GM12892 (cell line): ENCODE measurements at regions not wholly inside any gene's neighbourhood (a gene's known extent, or its start where the extent isn't known, plus 50 kb on each side); places are given as distances from the start of the nearest gene placed in this dataset.
"Not testable (repeated sequence)": the region's sequence is repeated elsewhere in the genome, so short reads cannot be mapped to it uniquely, and the experiment has no call there.

ENCODE experiments used
- DNase-seq: peaks from one replicate; pipeline ENCODE4 v3.0.0; 2011; ENCODE audit not compliant: insufficient read length
- FAIRE-seq: peaks from 2 replicates; lab custom pipeline; 2011; peaks lifted over from hg19 to GRCh38; lab: Jason Lieb, UNC
- POLR2A ChIP-seq: IDR thresholded peaks from 2 replicates; pipeline ENCODE4 v1.6.1; 2011; ENCODE audit warnings: low read depth, low read length, control low read depth
- POLR2AphosphoS5 ChIP-seq: IDR thresholded peaks from 2 replicates; pipeline ENCODE4 v1.6.1; 2011; ENCODE audit warnings: low read depth, low read length, control low read depth
- TAF1 ChIP-seq: IDR thresholded peaks from 2 replicates; pipeline ENCODE4 v1.6.1; 2011; ENCODE audit warnings: low read depth, mild to moderate bottlenecking, control low read depth, low read length, borderline replicate concordance

- TF ChIP-seq TAF1: no peak
- TF ChIP-seq POLR2A: no peak
- TF ChIP-seq POLR2AphosphoS5: no peak
- DNase-seq (no peak), FAIRE-seq (peak; percentile 81)
These were observed 79.1 kb upstream of the FOXB1 start for GRCh38 chr15:59924812-59925522.

- DNase-seq (no peak), FAIRE-seq (no peak)
- TF ChIP-seq POLR2A: no peak
- no peak for TF ChIP-seq TAF1
- TF ChIP-seq POLR2AphosphoS5: no peak
These were observed 80.0 kb upstream of the FOXB1 start for GRCh38 chr15:59924096-59924495.

GRCh38 chr15:59923508-59923907 is 80.6 kb upstream of the FOXB1 start:
- no peak for FAIRE-seq
- no peak for TF ChIP-seq TAF1
- TF ChIP-seq POLR2AphosphoS5: no peak
- no peak for TF ChIP-seq POLR2A
- DNase-seq: no peak

GRCh38 chr15:59918994-59919951 is 84.8 kb upstream of the FOXB1 start:
- DNase-seq: peak; percentile 15
- TF ChIP-seq POLR2A (no peak), POLR2AphosphoS5 (no peak), TAF1 (no peak)
- peak; percentile 89 for FAIRE-seq

- peak; percentile 92 for FAIRE-seq
- DNase-seq: peak; percentile 14
These were observed 86.5 kb upstream of the FOXB1 start for GRCh38 chr15:59917504-59918157.

GRCh38 chr15:59906046-59906445 is 98.1 kb upstream of the FOXB1 start:
- TF ChIP-seq POLR2AphosphoS5 (no peak), TAF1 (no peak), POLR2A (no peak)
- FAIRE-seq: no peak
- DNase-seq: no peak

More at GRCh38 chr15:59917504-59918157, 86.5 kb upstream of the FOXB1 start:
- TF ChIP-seq POLR2AphosphoS5 (no peak), TAF1 (no peak), POLR2A (no peak)

- TF ChIP-seq POLR2A: no peak
- TF ChIP-seq TAF1: no peak
- FAIRE-seq: no peak
- DNase-seq: no peak
These were observed 98.9 kb upstream of the FOXB1 start for GRCh38 chr15:59905176-59905575.

- TF ChIP-seq TAF1 (no peak), POLR2A (no peak), POLR2AphosphoS5 (no peak)
- no peak for FAIRE-seq
- DNase-seq: no peak
These were observed 99.5 kb upstream of the FOXB1 start for GRCh38 chr15:59904450-59905135.

GRCh38 chr15:59896663-59897074 is 107.4 kb upstream of the FOXB1 start:
- FAIRE-seq (no peak), DNase-seq (no peak)
- TF ChIP-seq POLR2AphosphoS5 (no peak), TAF1 (no peak), POLR2A (no peak)

GRCh38 chr15:59894835-59895234 is 109.3 kb upstream of the FOXB1 start:
- TF ChIP-seq POLR2A (no peak), POLR2AphosphoS5 (no peak), TAF1 (no peak)

GRCh38 chr15:59892985-59893384 is 111.1 kb upstream of the FOXB1 start:
- no peak for DNase-seq
- FAIRE-seq: no peak

More at GRCh38 chr15:59894835-59895234, 109.3 kb upstream of the FOXB1 start:
- FAIRE-seq (no peak), DNase-seq (no peak)

GRCh38 chr15:59887870-59888269 is 116.2 kb upstream of the FOXB1 start:
- FAIRE-seq, DNase-seq: not testable (repeated sequence)

More at GRCh38 chr15:59892985-59893384, 111.1 kb upstream of the FOXB1 start:
- TF ChIP-seq TAF1 (no peak), POLR2A (no peak), POLR2AphosphoS5 (no peak)
